ENCODE measurements at regions not wholly inside any gene's neighbourhood (a gene's known extent, or its start where the extent isn't known, plus 50 kb on each side); places are given as distances from the start of the nearest gene placed in this dataset.

GRCh38 chr22:23512721-23513120, 67.4 kb downstream of the IGLL1 start (continued):
- TF ChIP-seq ATF3 (IDR thresholded peaks at IDR 0.05): no peak

DNA sequence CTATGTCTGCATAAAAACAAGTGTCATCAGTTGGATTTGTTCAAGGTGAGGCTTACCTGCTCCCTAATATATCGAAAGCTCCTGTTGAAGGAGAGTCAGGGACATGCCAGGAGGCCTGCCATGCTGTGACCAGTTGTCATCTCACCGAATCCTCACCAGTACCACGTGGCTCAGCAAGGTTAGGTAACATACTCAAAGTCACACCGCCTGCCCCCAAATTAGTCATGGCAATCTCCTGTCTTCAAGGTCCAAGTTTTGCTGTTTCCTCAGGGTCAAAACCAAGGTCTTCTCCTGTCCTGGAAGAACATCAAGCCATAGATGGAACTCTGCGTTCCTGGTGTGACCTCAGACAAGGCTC, 67.8 kb downstream of the IGLL1 start:
- no peaks in the 10 kb centered on the region for H4K20me1 ChIP-seq (ENCODE audit: insufficient read depth)
- no peak overlapping the region for H2AFZ ChIP-seq (ENCODE audit: low read depth, low read length, poor library complexity, severe bottlenecking)
- BruUV-seq (replicated peaks): no TSS peak
- ATAC-seq (no peak), DNase-seq (ENCODE audit: low read depth, low spot score) (no peak)
- intact Hi-C loops (cut with micrococcal nuclease): no loop called here
- no peak overlapping the region for H3K4me3 ChIP-seq (replicated peaks in 1 of 2; ENCODE audit: low read depth in 1 of 2, low read length in 2 of 2)
- TF ChIP-seq, protein P1, sequence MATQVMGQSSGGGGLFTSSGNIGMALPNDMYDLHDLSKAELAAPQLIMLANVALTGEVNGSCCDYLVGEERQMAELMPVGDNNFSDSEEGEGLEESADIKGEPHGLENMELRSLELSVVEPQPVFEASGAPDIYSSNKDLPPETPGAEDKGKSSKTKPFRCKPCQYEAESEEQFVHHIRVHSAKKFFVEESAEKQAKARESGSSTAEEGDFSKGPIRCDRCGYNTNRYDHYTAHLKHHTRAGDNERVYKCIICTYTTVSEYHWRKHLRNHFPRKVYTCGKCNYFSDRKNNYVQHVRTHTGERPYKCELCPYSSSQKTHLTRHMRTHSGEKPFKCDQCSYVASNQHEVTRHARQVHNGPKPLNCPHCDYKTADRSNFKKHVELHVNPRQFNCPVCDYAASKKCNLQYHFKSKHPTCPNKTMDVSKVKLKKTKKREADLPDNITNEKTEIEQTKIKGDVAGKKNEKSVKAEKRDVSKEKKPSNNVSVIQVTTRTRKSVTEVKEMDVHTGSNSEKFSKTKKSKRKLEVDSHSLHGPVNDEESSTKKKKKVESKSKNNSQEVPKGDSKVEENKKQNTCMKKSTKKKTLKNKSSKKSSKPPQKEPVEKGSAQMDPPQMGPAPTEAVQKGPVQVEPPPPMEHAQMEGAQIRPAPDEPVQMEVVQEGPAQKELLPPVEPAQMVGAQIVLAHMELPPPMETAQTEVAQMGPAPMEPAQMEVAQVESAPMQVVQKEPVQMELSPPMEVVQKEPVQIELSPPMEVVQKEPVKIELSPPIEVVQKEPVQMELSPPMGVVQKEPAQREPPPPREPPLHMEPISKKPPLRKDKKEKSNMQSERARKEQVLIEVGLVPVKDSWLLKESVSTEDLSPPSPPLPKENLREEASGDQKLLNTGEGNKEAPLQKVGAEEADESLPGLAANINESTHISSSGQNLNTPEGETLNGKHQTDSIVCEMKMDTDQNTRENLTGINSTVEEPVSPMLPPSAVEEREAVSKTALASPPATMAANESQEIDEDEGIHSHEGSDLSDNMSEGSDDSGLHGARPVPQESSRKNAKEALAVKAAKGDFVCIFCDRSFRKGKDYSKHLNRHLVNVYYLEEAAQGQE (IDR thresholded peaks at IDR 0.05; ENCODE audit: low read depth): no peak
- TF ChIP-seq ATF3 (IDR thresholded peaks at IDR 0.05) (no peak), POLR2AphosphoS5 (IDR thresholded peaks at IDR 0.05; ENCODE audit: low read depth, low read length) (no peak), CTCF (IDR thresholded peaks at IDR 0.05 in 2 of 3, conservative IDR thresholded peaks at IDR 0.05 in 1 of 3; ENCODE audit: borderline replicate concordance in 1 of 3, insufficient read depth in 1 of 3, low read depth in 2 of 3, low read length in 2 of 3) (no peak), POLR2A (IDR thresholded peaks at IDR 0.05; ENCODE audit: borderline replicate concordance, extremely low read depth, insufficient read depth, insufficient read length) (no peak), ZBTB33 (IDR thresholded peaks at IDR 0.05; ENCODE audit: extremely low read depth, insufficient replicate concordance, low read length) (no peak), SRF (IDR thresholded peaks at IDR 0.05; ENCODE audit: low read depth) (no peak), SIN3A (IDR thresholded peaks at IDR 0.05; ENCODE audit: low read depth) (no peak), TCF7L2 (IDR thresholded peaks at IDR 0.05; ENCODE audit: borderline replicate concordance, extremely low read depth, insufficient read depth, insufficient read length) (no peak), CEBPB (IDR thresholded peaks at IDR 0.05; ENCODE audit: low read depth) (no peak), EGR1 (IDR thresholded peaks at IDR 0.05; ENCODE audit: low read depth) (no peak), EZH2phosphoT487 (IDR thresholded peaks at IDR 0.05; ENCODE audit: borderline replicate concordance) (no peak), YY1 (IDR thresholded peaks at IDR 0.05; ENCODE audit: extremely low read depth, insufficient replicate concordance, low read depth, low read length) (no peak), RAD21 (IDR thresholded peaks at IDR 0.05; ENCODE audit: low read depth) (no peak), ZFX (IDR thresholded peaks at IDR 0.05) (no peak), JUND (IDR thresholded peaks at IDR 0.05) (no peak), ZNF274 (IDR thresholded peaks at IDR 0.05; ENCODE audit: low read depth, low read length) (no peak), CBX3 (IDR thresholded peaks at IDR 0.05; ENCODE audit: low read depth) (no peak)
- H3K4me1 ChIP-seq (ENCODE audit: control insufficient read depth in 1 of 2, insufficient read depth in 2 of 2, low read length in 2 of 2): no peaks in the 10 kb centered on the region; a peak in 1 of 4 replicates
- no peak overlapping the region for H3K27ac ChIP-seq (ENCODE audit: low read depth, low read length)
- H3K36me3 ChIP-seq (ENCODE audit: control insufficient read depth in 1 of 2, insufficient read depth in 2 of 2, low read length in 2 of 2): no peaks in the 10 kb centered on the region
- POLR2A ChIA-PET: no interaction called here
- H3K9ac ChIP-seq (ENCODE audit: low read length): no peak overlapping the region
- H3K27me3 ChIP-seq (ENCODE audit: insufficient read depth, low read length): no peaks in the 10 kb centered on the region
- H3K9me3 ChIP-seq (ENCODE audit: control insufficient read depth in 1 of 2, insufficient read depth in 1 of 2, low read depth in 1 of 2, low read length in 2 of 2): no peaks in the 10 kb centered on the region
- CTCF ChIA-PET: no interaction called here
- RAD21 ChIA-PET (ENCODE audit: low non-redundant PET in 1 of 2, low total read pairs in 2 of 2, uncharacterized antibody in 2 of 2, unreplicated experiment in 2 of 2): no interaction called here
- H3K79me2 ChIP-seq (ENCODE audit: insufficient read depth, low read length): no peaks in the 10 kb centered on the region
- H3K4me2 ChIP-seq (ENCODE audit: low read length): no peak overlapping the region
- H3K9me2 ChIP-seq (ENCODE audit: insufficient read depth): no peaks in the 10 kb centered on the region
